Esophagus squamous epithelium (tissue), 5 donors: ENCODE measurements at regions not wholly inside any gene's neighbourhood (a gene's known extent, or its start where the extent isn't known, plus 50 kb on each side); places are given as distances from the start of the nearest gene placed in this dataset.

Source experiments
- DNase-seq: peaks from one replicate; lab custom pipeline; 2025; lab: John Stamatoyannopoulos, UW
- H3K27ac ChIP-seq, 4 donors: fragments of 200-600 bp; sonication (generic); one replicate each; pipeline ENCODE4 v1.5.1; 2016 to 2019; ENCODE audit warnings: mild to moderate bottlenecking in 1 of 4
- H3K27me3 ChIP-seq, 4 donors: fragments of 200-600 bp; sonication (generic); 1 replicate in 3 of 4; 2 replicates in 1 of 4; pipeline versions ENCODE4 v1.5.1 to v1.6.0; 2017 to 2021; ENCODE audit warnings: antibody characterized with exemption in 1 of 4
- H3K36me3 ChIP-seq, 3 donors: fragments of 200-600 bp; sonication (generic); one replicate each; pipeline ENCODE4 v1.5.1; 2016 to 2019
- H3K4me1 ChIP-seq, 3 donors: fragments of 200-600 bp; sonication (generic); one replicate each; pipeline ENCODE4 v1.5.1; 2017 to 2019
- H3K4me3 ChIP-seq, 4 donors: fragments of 200-600 bp; sonication (generic); 1 replicate in 3 of 4; 2 replicates in 1 of 4; pipeline ENCODE4 v1.5.1; 2016 to 2019; ENCODE audit warnings: mild to moderate bottlenecking in 2 of 4, moderate library complexity in 1 of 4
- H3K9me3 ChIP-seq, 3 donors: fragments of 200-600 bp; sonication (generic); one replicate each; pipeline ENCODE4 v1.5.1; 2016 to 2019
- POLR2A ChIP-seq, 4 donors: fragments of 450-650 bp; IDR thresholded peaks; one replicate each; pipeline ENCODE4 v1.6.1; 2017; ENCODE audit warnings: antibody characterized with exemption in 4 of 4, mild to moderate bottlenecking in 4 of 4, moderate library complexity in 3 of 4
- WGBS, 2 donors: methylation state at CpG; one replicate each; pipeline ENCODE4 v1.1.5; 2018; 5-methylcytosine and 5-hydroxymethylcytosine counted together
- intact Hi-C: fragments of 100-400 bp; cut with DNase I; formaldehyde crosslinking; loops from one replicate; pipeline ENCODE4 v1.15.0; 2022
- TF ChIP-seq, protein P1 (sequence below), 6 experiments: fragments of 450-650 bp in 4 of 6; fragments of 200-600 bp in 2 of 6; sonication (generic) in 2 of 6; IDR thresholded peaks; one replicate each; pipeline ENCODE4 v1.5.1; 2016 to 2019; ENCODE audit warnings: antibody characterized with exemption in 6 of 6, mild to moderate bottlenecking in 4 of 6, moderate library complexity in 4 of 6
- donor health status: DM: yes; HTN: yes; CAD: no.

DNA sequence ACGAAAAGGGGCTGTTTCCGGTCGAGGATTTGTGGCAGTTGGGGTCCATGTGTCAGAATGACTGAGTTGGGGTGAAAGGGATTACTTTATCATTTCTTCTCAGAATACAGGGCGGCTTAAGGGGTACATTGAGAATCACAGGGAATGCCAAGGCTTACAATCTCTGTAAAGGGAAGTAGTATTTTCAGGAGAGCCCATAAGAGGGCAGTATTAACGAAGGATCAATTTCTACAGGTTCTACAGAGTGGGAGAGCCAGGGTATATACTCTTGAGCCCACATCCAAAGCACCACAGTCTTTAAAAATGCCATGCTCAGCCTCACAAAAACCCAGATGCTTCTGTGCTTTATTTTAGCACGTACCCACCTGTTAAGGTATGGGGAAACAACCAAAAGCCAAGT, 67.7 kb upstream of the ZXDA start:
- DNase-seq = no peak
- no peak for TF ChIP-seq POLR2A (IDR thresholded peaks at IDR 0.05)
- TF ChIP-seq, protein P1, sequence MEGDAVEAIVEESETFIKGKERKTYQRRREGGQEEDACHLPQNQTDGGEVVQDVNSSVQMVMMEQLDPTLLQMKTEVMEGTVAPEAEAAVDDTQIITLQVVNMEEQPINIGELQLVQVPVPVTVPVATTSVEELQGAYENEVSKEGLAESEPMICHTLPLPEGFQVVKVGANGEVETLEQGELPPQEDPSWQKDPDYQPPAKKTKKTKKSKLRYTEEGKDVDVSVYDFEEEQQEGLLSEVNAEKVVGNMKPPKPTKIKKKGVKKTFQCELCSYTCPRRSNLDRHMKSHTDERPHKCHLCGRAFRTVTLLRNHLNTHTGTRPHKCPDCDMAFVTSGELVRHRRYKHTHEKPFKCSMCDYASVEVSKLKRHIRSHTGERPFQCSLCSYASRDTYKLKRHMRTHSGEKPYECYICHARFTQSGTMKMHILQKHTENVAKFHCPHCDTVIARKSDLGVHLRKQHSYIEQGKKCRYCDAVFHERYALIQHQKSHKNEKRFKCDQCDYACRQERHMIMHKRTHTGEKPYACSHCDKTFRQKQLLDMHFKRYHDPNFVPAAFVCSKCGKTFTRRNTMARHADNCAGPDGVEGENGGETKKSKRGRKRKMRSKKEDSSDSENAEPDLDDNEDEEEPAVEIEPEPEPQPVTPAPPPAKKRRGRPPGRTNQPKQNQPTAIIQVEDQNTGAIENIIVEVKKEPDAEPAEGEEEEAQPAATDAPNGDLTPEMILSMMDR (IDR thresholded peaks at IDR 0.05) = no peak
- intact Hi-C loops = no loop called here
- 31 to 47% methylated on average over 2 to 6 of the region's 6 CpGs for WGBS, 2 donors
- no peaks in the 10 kb centered on the region for H3K9me3 ChIP-seq
- H3K36me3 ChIP-seq = no peaks in the 10 kb centered on the region
- no peak overlapping the region for H3K4me3 ChIP-seq
- no peak overlapping the region for H3K27ac ChIP-seq
- H3K27me3 ChIP-seq = no peaks in the 10 kb centered on the region
- no peaks in the 10 kb centered on the region for H3K4me1 ChIP-seq

DNA sequence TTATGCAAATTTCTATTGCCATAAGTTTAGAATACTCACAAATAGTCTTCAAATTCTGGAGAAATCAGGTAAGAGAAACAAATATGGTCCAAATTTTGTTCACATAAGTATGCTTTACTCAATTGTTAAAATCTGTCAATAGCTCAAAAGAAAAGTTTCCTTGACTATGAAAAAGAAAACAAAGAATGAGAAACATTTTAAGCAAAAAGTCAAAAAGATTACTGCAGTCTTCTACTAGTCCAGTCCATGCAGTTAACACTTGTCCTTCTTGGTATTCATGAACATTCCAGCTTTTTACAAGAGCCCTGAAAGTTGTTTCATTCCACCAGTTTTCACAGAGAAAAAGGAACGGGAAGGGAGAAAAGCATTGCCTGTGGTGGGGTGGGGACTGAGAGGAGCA, 54.7 kb upstream of the ZXDA start:
- DNase-seq = no peak
- 58 to 71% methylated on average over 1 of the region's 1 CpG for WGBS, 2 donors
- intact Hi-C loops = no loop called here

More for the DNA sequence above, 54.7 kb upstream of the ZXDA start:
- no peaks in the 10 kb centered on the region for H3K36me3 ChIP-seq
- H3K4me3 ChIP-seq = no peak overlapping the region
- TF ChIP-seq, protein P1 (IDR thresholded peaks at IDR 0.05) = no peak
- no peak for TF ChIP-seq POLR2A (IDR thresholded peaks at IDR 0.05)
- H3K27me3 ChIP-seq = no peaks in the 10 kb centered on the region
- no peaks in the 10 kb centered on the region for H3K4me1 ChIP-seq
- no peak overlapping the region for H3K27ac ChIP-seq
- H3K9me3 ChIP-seq = no peaks in the 10 kb centered on the region
